DND-41 (cell line): ENCODE measurements at regions not wholly inside any gene's neighbourhood (a gene's known extent, or its start where the extent isn't known, plus 50 kb on each side); places are given as distances from the start of the nearest gene placed in this dataset.
"Not testable (repeated sequence)": the region's sequence is repeated elsewhere in the genome, so short reads cannot be mapped to it uniquely, and the experiment has no call there.

Source experiments
- ATAC-seq: fragments of 200-7000 bp; cut with Tn5 transposase; 3 replicates; pipeline ENCODE4 v1.9.1; 2021; ENCODE audit warnings: low read depth; ENCODE audit not compliant: insufficient read depth
- DNase-seq: peaks from one replicate; pipeline ENCODE4 v3.0.0-alpha.2; 2020
- H2AFZ ChIP-seq: 2 replicates; pipeline ENCODE4 v1.6.0; 2012; ENCODE audit warnings: low read depth, low read length
- H3K27ac ChIP-seq: 2 replicates; pipeline ENCODE4 v1.5.1; 2012; ENCODE audit warnings: low read length, inconsistent platforms
- H3K27me3 ChIP-seq: fragments of 200-600 bp; sonication (generic); 2 replicates; pipeline ENCODE4 v1.6.0; 2012; ENCODE audit warnings: low read length, mild to moderate bottlenecking, inconsistent platforms; ENCODE audit not compliant: insufficient read depth, poor library complexity
- H3K36me3 ChIP-seq: 2 replicates; pipeline ENCODE4 v1.5.1; 2012; ENCODE audit warnings: low read length, inconsistent platforms; ENCODE audit not compliant: insufficient read depth
- H3K4me1 ChIP-seq: 2 replicates; pipeline ENCODE4 v1.5.1; 2012; ENCODE audit warnings: mild to moderate bottlenecking, low read length; ENCODE audit not compliant: insufficient read depth
- H3K4me2 ChIP-seq: 2 replicates; pipeline ENCODE4 v1.6.0; 2012; ENCODE audit warnings: mild to moderate bottlenecking, moderate library complexity, low read length, inconsistent platforms; ENCODE audit not compliant: insufficient read depth
- H3K4me3 ChIP-seq, 2 experiments: fragments of 200-600 bp in 1 of 2; shearing (Covaris generic) in 1 of 2; 2 replicates each; pipeline ENCODE4 v1.5.1; 2012 to 2016; ENCODE audit warnings: inconsistent platforms in 2 of 2, low read length in 2 of 2, mild to moderate bottlenecking in 2 of 2, low read depth in 1 of 2, moderate library complexity in 1 of 2
- H3K79me2 ChIP-seq: 2 replicates; pipeline ENCODE4 v1.6.0; 2012; ENCODE audit warnings: low read length, inconsistent platforms; ENCODE audit not compliant: insufficient read depth
- H3K9ac ChIP-seq: 2 replicates; pipeline ENCODE4 v1.6.0; 2012; ENCODE audit warnings: low read depth, mild to moderate bottlenecking, inconsistent platforms, low read length, moderate library complexity
- H3K9me3 ChIP-seq: 2 replicates; pipeline ENCODE4 v1.5.1; 2012; ENCODE audit warnings: low read length, moderate library complexity, mild to moderate bottlenecking, inconsistent platforms; ENCODE audit not compliant: insufficient read depth, severe bottlenecking
- H4K20me1 ChIP-seq: 2 replicates; pipeline ENCODE4 v1.6.0; 2012; ENCODE audit warnings: low read length; ENCODE audit not compliant: insufficient read depth
- TF ChIP-seq, protein P1 (sequence below): IDR thresholded peaks from 2 replicates; pipeline ENCODE4 v1.5.1; 2012; ENCODE audit warnings: borderline replicate concordance, low read length, moderate library complexity, mild to moderate bottlenecking; ENCODE audit not compliant: poor library complexity, severe bottlenecking; ENCODE audit errors: extremely low read depth

DNA sequence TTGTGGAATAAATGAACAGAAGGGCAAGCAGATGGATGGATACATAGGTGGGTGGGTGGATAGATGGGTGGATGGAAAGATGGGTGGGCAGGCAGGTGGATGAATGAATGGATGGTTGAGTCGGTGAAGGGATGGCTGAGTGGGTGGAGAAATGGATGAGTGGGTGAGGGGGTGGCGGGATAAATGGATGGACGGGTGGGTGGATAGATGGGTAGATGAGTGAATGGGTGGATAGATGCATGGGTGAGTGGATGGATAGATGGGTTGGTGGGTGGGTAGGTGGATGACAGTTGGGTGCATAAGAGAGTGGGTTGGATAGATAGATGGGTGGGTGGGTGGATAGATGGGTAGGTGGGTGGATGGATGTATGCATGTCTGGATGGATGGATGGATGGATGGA is 76.0 kb downstream of the ART5 start:
- H3K27ac ChIP-seq, H3K4me3 ChIP-seq, H3K27me3 ChIP-seq, H2AFZ ChIP-seq, H3K79me2 ChIP-seq, H3K4me1 ChIP-seq, H3K4me2 ChIP-seq, H4K20me1 ChIP-seq, H3K9ac ChIP-seq, ATAC-seq, H3K36me3 ChIP-seq, DNase-seq, H3K9me3 ChIP-seq: not testable (repeated sequence)

- TF ChIP-seq, protein P1, sequence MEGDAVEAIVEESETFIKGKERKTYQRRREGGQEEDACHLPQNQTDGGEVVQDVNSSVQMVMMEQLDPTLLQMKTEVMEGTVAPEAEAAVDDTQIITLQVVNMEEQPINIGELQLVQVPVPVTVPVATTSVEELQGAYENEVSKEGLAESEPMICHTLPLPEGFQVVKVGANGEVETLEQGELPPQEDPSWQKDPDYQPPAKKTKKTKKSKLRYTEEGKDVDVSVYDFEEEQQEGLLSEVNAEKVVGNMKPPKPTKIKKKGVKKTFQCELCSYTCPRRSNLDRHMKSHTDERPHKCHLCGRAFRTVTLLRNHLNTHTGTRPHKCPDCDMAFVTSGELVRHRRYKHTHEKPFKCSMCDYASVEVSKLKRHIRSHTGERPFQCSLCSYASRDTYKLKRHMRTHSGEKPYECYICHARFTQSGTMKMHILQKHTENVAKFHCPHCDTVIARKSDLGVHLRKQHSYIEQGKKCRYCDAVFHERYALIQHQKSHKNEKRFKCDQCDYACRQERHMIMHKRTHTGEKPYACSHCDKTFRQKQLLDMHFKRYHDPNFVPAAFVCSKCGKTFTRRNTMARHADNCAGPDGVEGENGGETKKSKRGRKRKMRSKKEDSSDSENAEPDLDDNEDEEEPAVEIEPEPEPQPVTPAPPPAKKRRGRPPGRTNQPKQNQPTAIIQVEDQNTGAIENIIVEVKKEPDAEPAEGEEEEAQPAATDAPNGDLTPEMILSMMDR, result peak; percentile 30
- H3K4me1 ChIP-seq, H3K9ac ChIP-seq, H3K9me3 ChIP-seq, H3K4me3 ChIP-seq, H3K27me3 ChIP-seq, H2AFZ ChIP-seq, DNase-seq, H3K79me2 ChIP-seq, ATAC-seq, H3K36me3 ChIP-seq, H3K4me2 ChIP-seq, H3K27ac ChIP-seq, H4K20me1 ChIP-seq: not testable (repeated sequence)
Measured at GRCh38 chr11:3564383-3564782, 77.4 kb downstream of the ART5 start.

- H3K27ac ChIP-seq, H3K9me3 ChIP-seq, H3K79me2 ChIP-seq, H3K4me2 ChIP-seq, H2AFZ ChIP-seq, H3K9ac ChIP-seq, H3K36me3 ChIP-seq, H3K4me1 ChIP-seq, DNase-seq, H4K20me1 ChIP-seq, H3K27me3 ChIP-seq, H3K4me3 ChIP-seq, ATAC-seq: not testable (repeated sequence)
Measured at GRCh38 chr11:3554621-3555020, 87.2 kb downstream of the ART5 start.

- not testable (repeated sequence) for H2AFZ ChIP-seq, H4K20me1 ChIP-seq, H3K27me3 ChIP-seq, H3K4me2 ChIP-seq, H3K36me3 ChIP-seq, H3K4me1 ChIP-seq, H3K4me3 ChIP-seq, ATAC-seq, H3K9ac ChIP-seq, H3K27ac ChIP-seq, DNase-seq, H3K9me3 ChIP-seq, H3K79me2 ChIP-seq
Measured at GRCh38 chr11:3544990-3545389, 96.8 kb downstream of the ART5 start.

- not testable (repeated sequence) for H4K20me1 ChIP-seq, H3K79me2 ChIP-seq, H3K4me1 ChIP-seq, H3K27me3 ChIP-seq, H2AFZ ChIP-seq, H3K9ac ChIP-seq, H3K9me3 ChIP-seq, H3K4me3 ChIP-seq, ATAC-seq, H3K36me3 ChIP-seq, H3K4me2 ChIP-seq, H3K27ac ChIP-seq, DNase-seq
Measured at GRCh38 chr11:3538220-3538619, 103.6 kb downstream of the ART5 start.

DNA sequence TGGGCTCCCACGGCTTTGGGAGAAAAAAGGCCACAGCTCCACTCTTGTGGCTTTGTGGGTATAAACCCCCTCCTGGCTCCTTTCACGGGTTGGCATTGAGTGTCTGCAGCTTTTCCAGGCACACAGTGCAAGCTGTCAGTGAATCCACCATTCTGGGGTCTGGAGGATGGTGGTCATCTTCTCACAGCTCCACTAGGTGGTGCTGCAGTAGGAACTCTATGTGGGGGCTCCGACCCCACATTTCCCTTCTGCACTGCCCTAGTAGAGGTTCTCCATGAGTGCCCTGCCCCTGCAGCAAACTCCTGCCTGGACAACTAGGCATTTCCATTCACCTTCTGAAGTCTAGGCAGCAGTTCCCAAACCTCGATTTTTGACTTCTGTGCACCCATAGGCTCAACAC is 104.5 kb downstream of the ART5 start:
- H3K27me3 ChIP-seq, H3K4me1 ChIP-seq, H3K27ac ChIP-seq, H2AFZ ChIP-seq, H3K4me3 ChIP-seq, H3K79me2 ChIP-seq, H3K9me3 ChIP-seq, H3K36me3 ChIP-seq, DNase-seq, H4K20me1 ChIP-seq, H3K4me2 ChIP-seq, H3K9ac ChIP-seq, ATAC-seq: not testable (repeated sequence)

GRCh38 chr11:3532958-3533357 is 108.8 kb downstream of the ART5 start:
- ATAC-seq, H3K27ac ChIP-seq, H3K36me3 ChIP-seq, H3K9me3 ChIP-seq, H3K4me2 ChIP-seq, H3K4me3 ChIP-seq, H3K9ac ChIP-seq, H3K4me1 ChIP-seq, H2AFZ ChIP-seq, H3K79me2 ChIP-seq, H4K20me1 ChIP-seq, DNase-seq, H3K27me3 ChIP-seq: not testable (repeated sequence)

DNA sequence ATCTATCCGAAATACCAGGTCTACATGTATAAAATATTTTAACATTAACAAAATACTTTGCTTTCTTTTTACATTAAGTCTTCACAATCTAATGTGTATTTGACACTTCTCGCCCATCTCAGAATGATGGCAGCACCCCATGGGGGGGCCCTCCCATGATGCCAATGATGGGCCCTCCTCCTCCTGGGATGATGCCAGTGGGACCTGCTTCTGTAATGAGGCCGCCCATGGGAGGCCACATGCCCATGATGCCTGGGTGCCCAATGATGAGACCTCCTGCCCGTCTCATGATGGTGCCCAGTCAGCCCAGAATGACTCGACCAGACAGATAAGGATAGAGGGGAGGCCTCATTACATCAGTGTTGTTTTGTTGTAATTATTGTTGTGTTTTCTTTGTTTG is 110.5 kb downstream of the ART5 start:
- not testable (repeated sequence) for DNase-seq, H4K20me1 ChIP-seq, H3K4me2 ChIP-seq, H3K27ac ChIP-seq, ATAC-seq, H3K79me2 ChIP-seq, H3K9ac ChIP-seq, H3K4me1 ChIP-seq, H2AFZ ChIP-seq, H3K9me3 ChIP-seq, H3K4me3 ChIP-seq, H3K36me3 ChIP-seq, H3K27me3 ChIP-seq
